IMR-90 (cell line): ENCODE measurements at regions not wholly inside any gene's neighbourhood (a gene's known extent, or its start where the extent isn't known, plus 50 kb on each side); places are given as distances from the start of the nearest gene placed in this dataset.

ENCODE experiments used
- ATAC-seq: fragments of 200-7000 bp; cut with Tn5 transposase; 2 replicates; pipeline ENCODE4 v1.9.1; 2020; ENCODE audit warnings: low read depth, mild to moderate bottlenecking, moderate library complexity
- BruUV-seq: library from RNA; stranded (reverse); fragments of 400-500 nt; replicated peaks from 2 replicates; lab custom pipeline; 2021; lab: Mats Ljungman, UMichigan
- CTCF ChIA-PET: fragments of 300-600 bp; formaldehyde crosslinking; extraction: SDS; loops from one replicate; lab custom pipeline; 2021; ENCODE audit warnings: antibody characterized with exemption; lab: Yijun Ruan, JAX
- POLR2A ChIA-PET: fragments of 300-600 bp; sonication (Branson Sonifier 250); formaldehyde crosslinking; loops from one replicate; lab custom pipeline; 2022; ENCODE audit warnings: antibody characterized with exemption; ENCODE audit not compliant: unreplicated experiment; lab: Charles Lee
- DNase-seq: peaks from one replicate; pipeline ENCODE4 v3.0.0; 2013
- H2AFZ ChIP-seq: replicated peaks from 2 replicates; pipeline ENCODE3; 2013; ENCODE audit warnings: low read length, mild to moderate bottlenecking; ENCODE audit not compliant: poor library complexity
- H2AK5ac ChIP-seq: 2 replicates; pipeline ENCODE4 v1.6.1; 2013; ENCODE audit warnings: low read depth, low read length, inconsistent platforms
- H2AK9ac ChIP-seq: replicated peaks from 2 replicates; pipeline ENCODE3; 2013; ENCODE audit warnings: mild to moderate bottlenecking, low read depth, low read length, moderate library complexity; ENCODE audit not compliant: poor library complexity
- H2BK120ac ChIP-seq: 2 replicates; pipeline ENCODE4 v1.6.1; 2013; ENCODE audit warnings: low read depth, low read length, inconsistent platforms
- H2BK15ac ChIP-seq: 3 replicates; pipeline ENCODE4 v1.6.1; 2013; ENCODE audit warnings: low read depth, low read length, inconsistent platforms
- H2BK20ac ChIP-seq: 2 replicates; pipeline ENCODE4 v1.6.1; 2013; ENCODE audit warnings: low read depth, mild to moderate bottlenecking, inconsistent platforms, low read length, moderate library complexity
- H2BK5ac ChIP-seq: 2 replicates; pipeline ENCODE4 v1.6.1; 2013; ENCODE audit warnings: mild to moderate bottlenecking, low read depth, low read length, inconsistent platforms; ENCODE audit not compliant: poor library complexity, severe bottlenecking
- H3K14ac ChIP-seq: replicated peaks from 2 replicates; pipeline ENCODE4 v1.6.1; 2013; ENCODE audit warnings: low read depth, low read length, inconsistent platforms
- H3K18ac ChIP-seq: 2 replicates; pipeline ENCODE4 v1.6.1; 2013; ENCODE audit warnings: low read depth, low read length, control low read depth
- H3K23ac ChIP-seq: 2 replicates; pipeline ENCODE4 v1.6.1; 2013; ENCODE audit warnings: low read depth, low read length, inconsistent platforms
- H3K27ac ChIP-seq: 2 replicates; pipeline ENCODE4 v1.5.1; 2013; ENCODE audit warnings: mild to moderate bottlenecking, control low read depth, low read length; ENCODE audit not compliant: insufficient read depth
- H3K27me3 ChIP-seq: 2 replicates; pipeline ENCODE4 v1.6.1; 2013; ENCODE audit warnings: low read length; ENCODE audit not compliant: control insufficient read depth, insufficient read depth
- H3K36me3 ChIP-seq: 2 replicates; pipeline ENCODE4 v1.6.1; 2013; ENCODE audit warnings: low read length, mixed read lengths; ENCODE audit not compliant: control insufficient read depth, insufficient read depth
- H3K4ac ChIP-seq: 2 replicates; pipeline ENCODE4 v1.6.1; 2013; ENCODE audit warnings: low read depth, low read length, inconsistent platforms
- H3K4me1 ChIP-seq: 2 replicates; pipeline ENCODE4 v1.6.1; 2013; ENCODE audit warnings: low read length, mixed read lengths; ENCODE audit not compliant: control insufficient read depth, insufficient read depth
- H3K4me2 ChIP-seq: 2 replicates; pipeline ENCODE4 v1.6.1; 2013; ENCODE audit warnings: low read depth, mild to moderate bottlenecking, control low read depth, low read length, moderate library complexity
- H3K4me3 ChIP-seq: 2 replicates; pipeline ENCODE4 v1.5.1; 2013; ENCODE audit warnings: low read depth, mild to moderate bottlenecking, control low read depth, low read length, moderate library complexity; ENCODE audit not compliant: insufficient read depth
- H3K56ac ChIP-seq: 2 replicates; pipeline ENCODE4 v1.6.1; 2013; ENCODE audit warnings: low read length, inconsistent platforms; ENCODE audit not compliant: insufficient read depth; ENCODE audit errors: extremely low read depth
- H3K79me1 ChIP-seq, 2 experiments: 2 replicates each; pipeline ENCODE4 v1.6.1; 2013; ENCODE audit warnings: low read length in 2 of 2, inconsistent platforms in 1 of 2, low read depth in 1 of 2
- H3K9ac ChIP-seq: 2 replicates; pipeline ENCODE4 v1.6.1; 2013; ENCODE audit warnings: low read depth, low read length, control low read depth
- H3K9me1 ChIP-seq: 2 replicates; pipeline ENCODE4 v1.6.1; 2013; ENCODE audit warnings: low read length, inconsistent platforms; ENCODE audit not compliant: insufficient read depth
- H3K9me3 ChIP-seq: 2 replicates; pipeline ENCODE4 v1.6.1; 2013; ENCODE audit warnings: low read length; ENCODE audit not compliant: control insufficient read depth, insufficient read depth
- H4K20me1 ChIP-seq: 2 replicates; pipeline ENCODE4 v1.6.1; 2013; ENCODE audit warnings: low read length, inconsistent platforms; ENCODE audit not compliant: insufficient read depth
- H4K5ac ChIP-seq: 2 replicates; pipeline ENCODE4 v1.6.1; 2013; ENCODE audit warnings: mild to moderate bottlenecking, low read depth, low read length, control low read depth
- H4K8ac ChIP-seq, 2 experiments: 2 replicates each; pipeline ENCODE4 v1.6.1; 2013; ENCODE audit warnings: low read depth in 2 of 2, low read length in 2 of 2, control low read depth in 1 of 2, inconsistent platforms in 1 of 2
- H4K91ac ChIP-seq: 2 replicates; pipeline ENCODE4 v1.6.1; 2013; ENCODE audit warnings: low read depth, low read length, inconsistent platforms; ENCODE audit not compliant: insufficient read depth
- BHLHE40 ChIP-seq: fragments of 150-350 bp; IDR thresholded peaks from 2 replicates; pipeline ENCODE4 v1.6.1; 2016; ENCODE audit warnings: mild to moderate bottlenecking, low read depth, low read length
- CEBPB ChIP-seq: IDR thresholded peaks from 2 replicates; pipeline ENCODE4 v1.6.1; 2012; ENCODE audit warnings: low read depth, low read length, improper control_type of control experiment
- CHD1 ChIP-seq: IDR thresholded peaks from 2 replicates; pipeline ENCODE4 v1.6.1; 2012; ENCODE audit warnings: low read depth, low read length, improper control_type of control experiment
- FOS ChIP-seq: fragments of 150-350 bp; IDR thresholded peaks from 2 replicates; pipeline ENCODE4 v1.6.1; 2016; ENCODE audit warnings: low read depth, low read length
- MAFK ChIP-seq: IDR thresholded peaks from 2 replicates; pipeline ENCODE4 v1.6.1; 2012; ENCODE audit warnings: low read depth, low read length, improper control_type of control experiment
- MAZ ChIP-seq: IDR thresholded peaks from 2 replicates; pipeline ENCODE4 v1.6.1; 2012; ENCODE audit warnings: low read depth, mild to moderate bottlenecking, low read length, improper control_type of control experiment, moderate library complexity, borderline replicate concordance
- MXI1 ChIP-seq: IDR thresholded peaks from 2 replicates; pipeline ENCODE4 v1.6.1; 2012; ENCODE audit warnings: low read depth, mild to moderate bottlenecking, low read length, moderate library complexity, borderline replicate concordance
- NFE2L2 ChIP-seq: fragments of 150-350 bp; IDR thresholded peaks from 2 replicates; pipeline ENCODE4 v1.6.1; 2016; ENCODE audit warnings: low read depth, mild to moderate bottlenecking, low read length
- POLR2A ChIP-seq: IDR thresholded peaks from 2 replicates; pipeline ENCODE4 v1.6.1; 2012; ENCODE audit warnings: mild to moderate bottlenecking, low read depth, low read length
- RAD21 ChIP-seq: IDR thresholded peaks from 2 replicates; pipeline ENCODE4 v1.6.1; 2012; ENCODE audit warnings: low read length, improper control_type of control experiment
- RCOR1 ChIP-seq: IDR thresholded peaks from 2 replicates; pipeline ENCODE4 v1.6.1; 2012; ENCODE audit warnings: mild to moderate bottlenecking, low read length, improper control_type of control experiment; ENCODE audit not compliant: insufficient replicate concordance
- RFX5 ChIP-seq: IDR thresholded peaks from 2 replicates; pipeline ENCODE4 v1.8.0; 2012; ENCODE audit warnings: low read depth, mild to moderate bottlenecking, low read length, moderate library complexity
- SMC3 ChIP-seq: fragments of 150-350 bp; IDR thresholded peaks from 2 replicates; pipeline ENCODE4 v1.6.1; 2016; ENCODE audit warnings: low read depth, mild to moderate bottlenecking, antibody characterized with exemption, low read length, moderate library complexity
- WGBS, 2 experiments: methylation state at CpG; one replicate each; pipeline versions ENCODE4 v1.1.5 to v1.1.7; 2013; ENCODE audit warnings: missing lambda C conversion rate in 2 of 2; ENCODE audit not compliant: insufficient read length in 1 of 2; ENCODE audit errors: extremely low coverage in 2 of 2; 5-methylcytosine and 5-hydroxymethylcytosine counted together
- dilution Hi-C: fragments of 300-500 bp; cut with HindIII; formaldehyde crosslinking; loops from one replicate; pipeline ENCODE4 v1.14.3; 2018; ENCODE audit warnings: low sequenced_read_pairs; ENCODE audit not compliant: unreplicated experiment
- in situ Hi-C: fragments of 300-500 bp; cut with MboI; formaldehyde crosslinking; loops from 3 replicates; pipeline ENCODE4 v1.14.3; 2019; ENCODE audit warnings: low sequenced_read_pairs, inconsistent platforms, mixed read lengths
- intact Hi-C: fragments of 100-400 bp; cut with micrococcal nuclease; formaldehyde crosslinking; loops from 2 replicates; pipeline ENCODE4 v1.10.0; 2022
- TF ChIP-seq, protein P1 (sequence below): fragments of 150-350 bp; IDR thresholded peaks from 2 replicates; pipeline ENCODE4 v1.6.1; 2016; ENCODE audit warnings: low read depth, mild to moderate bottlenecking, low read length, moderate library complexity, borderline replicate concordance
- TF ChIP-seq, protein P2 (sequence below): conservative IDR thresholded peaks from 2 replicates; pipeline ENCODE4 v1.5.1; 2012; ENCODE audit warnings: mild to moderate bottlenecking, low read depth, low read length, improper control_type of control experiment
- TF ChIP-seq, protein P3 (sequence below): fragments of 150-350 bp; IDR thresholded peaks from 2 replicates; pipeline ENCODE4 v1.6.1; 2017; ENCODE audit warnings: mild to moderate bottlenecking, antibody characterized with exemption, low read length, low read depth

DNA sequence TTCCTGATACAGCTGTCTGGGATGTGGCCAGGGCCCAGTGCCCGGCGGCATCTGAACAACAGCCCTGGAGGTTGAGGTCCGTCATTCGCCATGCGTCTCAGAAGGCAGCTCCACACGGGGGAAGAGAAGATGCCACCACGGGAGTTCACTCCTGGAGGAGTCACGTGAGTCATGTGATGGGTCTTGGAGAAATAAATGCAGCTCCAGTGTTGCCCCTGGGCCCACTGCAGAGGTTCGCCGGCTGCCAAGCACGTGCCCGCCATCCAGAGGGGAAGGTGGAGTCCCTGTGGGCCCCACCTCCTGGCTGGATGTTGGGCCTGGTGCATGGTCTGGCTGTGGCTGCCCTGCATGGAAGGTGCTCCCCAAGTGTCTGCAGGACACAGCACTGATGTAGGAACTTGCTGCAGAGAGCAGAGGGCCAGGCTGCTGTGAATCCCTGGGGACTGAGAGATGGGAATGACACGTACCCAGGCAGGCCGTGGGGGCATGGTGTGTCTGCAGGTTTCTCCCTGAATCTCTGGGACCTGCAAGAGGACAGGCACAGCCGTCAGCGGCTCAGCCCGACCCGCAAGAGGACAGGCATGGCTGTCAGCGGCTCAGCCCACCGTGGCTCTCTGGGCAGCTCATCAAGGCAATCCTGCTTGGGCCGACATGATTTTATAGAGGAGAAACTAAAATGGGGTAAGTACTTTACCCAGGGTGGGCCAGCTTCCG lies 418.3 kb upstream of the IRX4 start:
- Histone ChIP-seq H4K20me1 (no peaks in the 10 kb centered on the region), H2AK5ac (no peak overlapping the region), H2AK9ac (no peak overlapping the region), H3K9me1 (no peaks in the 10 kb centered on the region), H3K4me3 (no peak overlapping the region), H3K9me3 (peaks cover 40% of the 10 kb centered on the region), H3K23ac (no peak overlapping the region), H3K9ac (no peak overlapping the region), H3K18ac (no peak overlapping the region), H2BK20ac (no peak overlapping the region), H3K36me3 (no peaks in the 10 kb centered on the region), H3K56ac (no peak overlapping the region), H2BK120ac (no peak overlapping the region), H4K5ac (no peak overlapping the region), H3K4ac (no peak overlapping the region), H2AFZ (no peak overlapping the region), H3K79me1 (no peaks in the 10 kb centered on the region), H2BK15ac (no peak overlapping the region), H3K14ac (no peak overlapping the region), H3K27me3 (no peaks in the 10 kb centered on the region), H3K4me2 (no peak overlapping the region), H4K8ac (no peak overlapping the region), H4K91ac (no peak overlapping the region), H3K27ac (no peak overlapping the region), H2BK5ac (no peak overlapping the region), H3K4me1 (no peaks in the 10 kb centered on the region)
- no TSS peak for BruUV-seq
- TF ChIP-seq FOS (no peak), MAZ (no peak), NFE2L2 (no peak), RAD21 (no peak), RCOR1 (no peak), RFX5 (no peak), CHD1 (no peak), CEBPB (no peak), MXI1 (no peak), SMC3 (no peak), POLR2A (no peak), BHLHE40 (no peak), MAFK (no peak)
- TF ChIP-seq, protein P1, sequence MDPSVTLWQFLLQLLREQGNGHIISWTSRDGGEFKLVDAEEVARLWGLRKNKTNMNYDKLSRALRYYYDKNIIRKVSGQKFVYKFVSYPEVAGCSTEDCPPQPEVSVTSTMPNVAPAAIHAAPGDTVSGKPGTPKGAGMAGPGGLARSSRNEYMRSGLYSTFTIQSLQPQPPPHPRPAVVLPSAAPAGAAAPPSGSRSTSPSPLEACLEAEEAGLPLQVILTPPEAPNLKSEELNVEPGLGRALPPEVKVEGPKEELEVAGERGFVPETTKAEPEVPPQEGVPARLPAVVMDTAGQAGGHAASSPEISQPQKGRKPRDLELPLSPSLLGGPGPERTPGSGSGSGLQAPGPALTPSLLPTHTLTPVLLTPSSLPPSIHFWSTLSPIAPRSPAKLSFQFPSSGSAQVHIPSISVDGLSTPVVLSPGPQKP: no peak
- TF ChIP-seq, protein P2, sequence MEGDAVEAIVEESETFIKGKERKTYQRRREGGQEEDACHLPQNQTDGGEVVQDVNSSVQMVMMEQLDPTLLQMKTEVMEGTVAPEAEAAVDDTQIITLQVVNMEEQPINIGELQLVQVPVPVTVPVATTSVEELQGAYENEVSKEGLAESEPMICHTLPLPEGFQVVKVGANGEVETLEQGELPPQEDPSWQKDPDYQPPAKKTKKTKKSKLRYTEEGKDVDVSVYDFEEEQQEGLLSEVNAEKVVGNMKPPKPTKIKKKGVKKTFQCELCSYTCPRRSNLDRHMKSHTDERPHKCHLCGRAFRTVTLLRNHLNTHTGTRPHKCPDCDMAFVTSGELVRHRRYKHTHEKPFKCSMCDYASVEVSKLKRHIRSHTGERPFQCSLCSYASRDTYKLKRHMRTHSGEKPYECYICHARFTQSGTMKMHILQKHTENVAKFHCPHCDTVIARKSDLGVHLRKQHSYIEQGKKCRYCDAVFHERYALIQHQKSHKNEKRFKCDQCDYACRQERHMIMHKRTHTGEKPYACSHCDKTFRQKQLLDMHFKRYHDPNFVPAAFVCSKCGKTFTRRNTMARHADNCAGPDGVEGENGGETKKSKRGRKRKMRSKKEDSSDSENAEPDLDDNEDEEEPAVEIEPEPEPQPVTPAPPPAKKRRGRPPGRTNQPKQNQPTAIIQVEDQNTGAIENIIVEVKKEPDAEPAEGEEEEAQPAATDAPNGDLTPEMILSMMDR: no peak
- TF ChIP-seq, protein P3, sequence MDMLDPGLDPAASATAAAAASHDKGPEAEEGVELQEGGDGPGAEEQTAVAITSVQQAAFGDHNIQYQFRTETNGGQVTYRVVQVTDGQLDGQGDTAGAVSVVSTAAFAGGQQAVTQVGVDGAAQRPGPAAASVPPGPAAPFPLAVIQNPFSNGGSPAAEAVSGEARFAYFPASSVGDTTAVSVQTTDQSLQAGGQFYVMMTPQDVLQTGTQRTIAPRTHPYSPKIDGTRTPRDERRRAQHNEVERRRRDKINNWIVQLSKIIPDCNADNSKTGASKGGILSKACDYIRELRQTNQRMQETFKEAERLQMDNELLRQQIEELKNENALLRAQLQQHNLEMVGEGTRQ: no peak
- CTCF ChIA-PET: no interaction called here
- 59% methylated on average over 3 of the region's 22 CpGs; no CpG with 5 or more reads in 1 of the 2 experiments for WGBS, 2 experiments
- no peak for DNase-seq
- POLR2A ChIA-PET: no interaction called here
- ATAC-seq: no peak
- in situ Hi-C loops (no loop called here), dilution Hi-C loops (no loop called here), intact Hi-C loops (no loop called here)
